ENCODE measurements at regions not wholly inside any gene's neighbourhood (a gene's known extent, or its start where the extent isn't known, plus 50 kb on each side); places are given as distances from the start of the nearest gene placed in this dataset.

GRCh38 chr1:118303534-118303933 is 118.5 kb upstream of the SPAG17 start:
- in situ Hi-C loops (cut with HindIII; ENCODE audit: low pct_ligation_motif_present, low sequenced_read_pairs): no loop called here

DNA sequence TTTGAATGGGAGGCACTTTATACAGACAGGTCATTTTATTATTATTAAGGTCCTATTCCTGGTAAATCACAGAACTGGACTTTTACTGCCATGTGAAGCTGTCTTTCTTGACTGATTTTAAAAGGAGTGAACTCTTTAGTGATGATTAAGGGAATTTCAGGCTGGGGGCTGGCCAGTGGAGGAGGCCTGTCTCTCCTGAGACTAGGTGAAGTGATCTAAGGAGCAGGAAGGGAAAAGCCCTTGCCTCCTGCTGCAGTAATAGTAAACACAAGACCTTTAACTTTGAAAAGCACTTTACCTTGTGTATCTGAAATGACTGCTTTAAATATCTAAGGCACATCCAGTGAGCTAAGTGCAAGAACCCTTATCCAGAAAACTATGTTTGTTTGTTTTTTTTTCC is 118.0 kb upstream of the SPAG17 start:
- H3K27me3 ChIP-seq (replicated peaks): no peaks in the 10 kb centered on the region
- no peaks in the 10 kb centered on the region for H3K36me3 ChIP-seq (replicated peaks)
- no peak overlapping the region for H3K27ac ChIP-seq
- in situ Hi-C loops (cut with HindIII; ENCODE audit: low pct_ligation_motif_present, low sequenced_read_pairs): no loop called here
- no peak overlapping the region for H3K4me3 ChIP-seq (ENCODE audit: low read depth, low read length)
- TF ChIP-seq, protein P1, sequence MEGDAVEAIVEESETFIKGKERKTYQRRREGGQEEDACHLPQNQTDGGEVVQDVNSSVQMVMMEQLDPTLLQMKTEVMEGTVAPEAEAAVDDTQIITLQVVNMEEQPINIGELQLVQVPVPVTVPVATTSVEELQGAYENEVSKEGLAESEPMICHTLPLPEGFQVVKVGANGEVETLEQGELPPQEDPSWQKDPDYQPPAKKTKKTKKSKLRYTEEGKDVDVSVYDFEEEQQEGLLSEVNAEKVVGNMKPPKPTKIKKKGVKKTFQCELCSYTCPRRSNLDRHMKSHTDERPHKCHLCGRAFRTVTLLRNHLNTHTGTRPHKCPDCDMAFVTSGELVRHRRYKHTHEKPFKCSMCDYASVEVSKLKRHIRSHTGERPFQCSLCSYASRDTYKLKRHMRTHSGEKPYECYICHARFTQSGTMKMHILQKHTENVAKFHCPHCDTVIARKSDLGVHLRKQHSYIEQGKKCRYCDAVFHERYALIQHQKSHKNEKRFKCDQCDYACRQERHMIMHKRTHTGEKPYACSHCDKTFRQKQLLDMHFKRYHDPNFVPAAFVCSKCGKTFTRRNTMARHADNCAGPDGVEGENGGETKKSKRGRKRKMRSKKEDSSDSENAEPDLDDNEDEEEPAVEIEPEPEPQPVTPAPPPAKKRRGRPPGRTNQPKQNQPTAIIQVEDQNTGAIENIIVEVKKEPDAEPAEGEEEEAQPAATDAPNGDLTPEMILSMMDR (IDR thresholded peaks at IDR 0.05; ENCODE audit: low read depth, low read length, missing control alignments): no peak
- DNase-seq: no peak

More at GRCh38 chr1:118303534-118303933, 118.5 kb upstream of the SPAG17 start:
- no peak overlapping the region for H3K27ac ChIP-seq
- H3K4me3 ChIP-seq (ENCODE audit: low read depth, low read length): no peak overlapping the region
- TF ChIP-seq, protein P1 (IDR thresholded peaks at IDR 0.05; ENCODE audit: low read depth, low read length, missing control alignments): no peak
- DNase-seq: no peak
- no peaks in the 10 kb centered on the region for H3K27me3 ChIP-seq (replicated peaks)
- H3K36me3 ChIP-seq (replicated peaks): no peaks in the 10 kb centered on the region

GRCh38 chr1:118302145-118302544 is 117.1 kb upstream of the SPAG17 start:
- in situ Hi-C loops (cut with HindIII; ENCODE audit: low pct_ligation_motif_present, low sequenced_read_pairs): no loop called here
- H3K4me3 ChIP-seq (ENCODE audit: low read depth, low read length): no peak overlapping the region
- H3K27ac ChIP-seq: no peak overlapping the region
- no peaks in the 10 kb centered on the region for H3K36me3 ChIP-seq (replicated peaks)
- DNase-seq: no peak
- H3K27me3 ChIP-seq (replicated peaks): no peaks in the 10 kb centered on the region
- TF ChIP-seq, protein P1 (IDR thresholded peaks at IDR 0.05; ENCODE audit: low read depth, low read length, missing control alignments): no peak

GRCh38 chr1:118300808-118301207 is 115.8 kb upstream of the SPAG17 start:
- TF ChIP-seq, protein P1 (IDR thresholded peaks at IDR 0.05; ENCODE audit: low read depth, low read length, missing control alignments): no peak
- no peak for DNase-seq
- Histone ChIP-seq H3K4me3 (ENCODE audit: low read depth, low read length) (no peak overlapping the region), H3K27ac (no peak overlapping the region), H3K27me3 (replicated peaks) (no peaks in the 10 kb centered on the region), H3K36me3 (replicated peaks) (no peaks in the 10 kb centered on the region)
- in situ Hi-C loops (cut with HindIII; ENCODE audit: low pct_ligation_motif_present, low sequenced_read_pairs): no loop called here

GRCh38 chr1:118298397-118298796 is 113.4 kb upstream of the SPAG17 start:
- Histone ChIP-seq H3K27ac (no peak overlapping the region), H3K27me3 (replicated peaks) (no peaks in the 10 kb centered on the region), H3K36me3 (replicated peaks) (no peaks in the 10 kb centered on the region), H3K4me3 (ENCODE audit: low read depth, low read length) (no peak overlapping the region)
- in situ Hi-C loops (cut with HindIII; ENCODE audit: low pct_ligation_motif_present, low sequenced_read_pairs): no loop called here
- DNase-seq: no peak
- TF ChIP-seq, protein P1 (IDR thresholded peaks at IDR 0.05; ENCODE audit: low read depth, low read length, missing control alignments): no peak

- H3K27ac ChIP-seq: no peak overlapping the region
- H3K27me3 ChIP-seq (replicated peaks): no peaks in the 10 kb centered on the region
- no peak overlapping the region for H3K4me3 ChIP-seq (ENCODE audit: low read depth, low read length)
- TF ChIP-seq, protein P1 (IDR thresholded peaks at IDR 0.05; ENCODE audit: low read depth, low read length, missing control alignments): no peak
- no peaks in the 10 kb centered on the region for H3K36me3 ChIP-seq (replicated peaks)
- in situ Hi-C loops (cut with HindIII; ENCODE audit: low pct_ligation_motif_present, low sequenced_read_pairs): no loop called here
- DNase-seq: no peak
These were observed 112.5 kb upstream of the SPAG17 start for GRCh38 chr1:118297521-118297920.
